H1 (cell line): ENCODE measurements at regions not wholly inside any gene's neighbourhood (a gene's known extent, or its start where the extent isn't known, plus 50 kb on each side); places are given as distances from the start of the nearest gene placed in this dataset.

Experiments
- CTCF ChIA-PET: fragments of 300-600 bp; sonication (Branson Sonifier 250); formaldehyde crosslinking; loops from one replicate; lab custom pipeline; 2021; ENCODE audit not compliant: partially characterized antibody; lab: Charles Lee
- POLR2A ChIA-PET: fragments of 300-600 bp; sonication (Branson Sonifier 250); formaldehyde crosslinking; loops from one replicate; lab custom pipeline; 2021; ENCODE audit warnings: inconsistent platforms; ENCODE audit not compliant: partially characterized antibody; lab: Charles Lee
- DNase-seq, 2 experiments: peaks; one replicate each; pipeline versions ENCODE4 v3.0.0 to v3.0.0-alpha.2; 2010 to 2022; ENCODE audit warnings: low spot score in 2 of 2, low read depth in 1 of 2, mixed read lengths in 1 of 2
- FAIRE-seq: peaks from 2 replicates; lab custom pipeline; 2011; peaks lifted over from hg19 to GRCh38; lab: Jason Lieb, UNC
- H2AFZ ChIP-seq: 2 replicates; pipeline ENCODE4 v1.8.1; 2012; ENCODE audit warnings: low read length, inconsistent platforms
- H2AK5ac ChIP-seq: 2 replicates; pipeline ENCODE4 v1.6.1; 2013; ENCODE audit warnings: low read depth, low read length
- H2BK120ac ChIP-seq: replicated peaks from 2 replicates; pipeline ENCODE3; 2013; ENCODE audit warnings: low read depth, low read length, inconsistent platforms
- H2BK12ac ChIP-seq: 2 replicates; pipeline ENCODE4 v1.6.1; 2013; ENCODE audit warnings: low read depth, low read length
- H2BK15ac ChIP-seq: 2 replicates; pipeline ENCODE4 v1.6.1; 2013; ENCODE audit warnings: low read length
- H2BK20ac ChIP-seq: 2 replicates; pipeline ENCODE4 v1.6.1; 2013; ENCODE audit warnings: low read length
- H2BK5ac ChIP-seq: 2 replicates; pipeline ENCODE4 v1.6.1; 2013; ENCODE audit warnings: low read depth, low read length
- H3K14ac ChIP-seq: 2 replicates; pipeline ENCODE4 v1.6.1; 2013; ENCODE audit warnings: inconsistent platforms; ENCODE audit not compliant: insufficient read length
- H3K18ac ChIP-seq: 2 replicates; pipeline ENCODE4 v1.6.1; 2013; ENCODE audit warnings: low read length; ENCODE audit errors: extremely low read depth
- H3K23ac ChIP-seq: 2 replicates; pipeline ENCODE4 v1.6.1; 2013; ENCODE audit warnings: inconsistent platforms; ENCODE audit not compliant: insufficient read length
- H3K23me2 ChIP-seq: 2 replicates; pipeline ENCODE4 v1.6.1; 2013; ENCODE audit warnings: low read depth, low read length
- H3K27ac ChIP-seq: 2 replicates; pipeline ENCODE4 v1.6.1; 2011; ENCODE audit warnings: low read depth, low read length, inconsistent platforms
- H3K27me3 ChIP-seq, 4 experiments: replicated peaks in 1 of 4; 1 replicate in 1 of 4; 2 replicates in 3 of 4; pipeline versions ENCODE4 v1.6.1 to v1.8.1; 2011 to 2013; ENCODE audit warnings: low read length in 3 of 4, mild to moderate bottlenecking in 3 of 4, inconsistent platforms in 2 of 4, mixed read lengths in 2 of 4, moderate library complexity in 1 of 4; ENCODE audit not compliant: control insufficient read depth in 3 of 4, insufficient read depth in 3 of 4; ENCODE audit errors: extremely low read depth in 1 of 4
- H3K36me3 ChIP-seq, 4 experiments: 2 replicates each; pipeline versions ENCODE4 v1.6.1 to v1.8.1; 2011 to 2013; ENCODE audit warnings: mild to moderate bottlenecking in 4 of 4, low read length in 3 of 4, moderate library complexity in 2 of 4, control low read depth in 1 of 4, inconsistent platforms in 1 of 4; ENCODE audit not compliant: insufficient read depth in 4 of 4, control insufficient read depth in 2 of 4
- H3K4ac ChIP-seq: replicated peaks from 2 replicates; pipeline ENCODE3; 2013; ENCODE audit warnings: low read length, low read depth, mixed read lengths, inconsistent platforms; ENCODE audit not compliant: insufficient read length
- H3K4me1 ChIP-seq, 4 experiments: replicated peaks in 1 of 4; 1 replicate in 1 of 4; 2 replicates in 3 of 4; pipeline versions ENCODE4 v1.6.1 to v1.8.1; 2011 to 2013; ENCODE audit warnings: low read length in 3 of 4, inconsistent platforms in 2 of 4, mixed read lengths in 1 of 4; ENCODE audit not compliant: insufficient read depth in 4 of 4, control insufficient read depth in 3 of 4
- H3K4me2 ChIP-seq, 2 experiments: 2 replicates each; pipeline versions ENCODE4 v1.6.1 to v1.8.1; 2011 to 2013; ENCODE audit warnings: low read depth in 2 of 2, low read length in 2 of 2, control low read depth in 1 of 2, inconsistent platforms in 1 of 2, mild to moderate bottlenecking in 1 of 2; ENCODE audit not compliant: insufficient read depth in 1 of 2
- H3K4me3 ChIP-seq, 4 experiments: fragments of 200-600, 300-600 bp in 1 of 4; sonication (generic), shearing (Covaris generic), sonication (Bioruptor Twin) in 1 of 4; 2 replicates each; pipeline versions ENCODE4 v1.5.1 to v1.8.1; 2011 to 2016; ENCODE audit warnings: low read length in 4 of 4, low read depth in 3 of 4, control low read depth in 2 of 4, inconsistent platforms in 2 of 4, mild to moderate bottlenecking in 2 of 4, mixed read lengths in 1 of 4, moderate library complexity in 1 of 4; ENCODE audit not compliant: insufficient read depth in 2 of 4; ENCODE audit errors: extremely low read depth in 1 of 4
- H3K56ac ChIP-seq: replicated peaks from 2 replicates; pipeline ENCODE3; 2013; ENCODE audit warnings: low read depth, mild to moderate bottlenecking, mixed read lengths, low read length, inconsistent platforms; ENCODE audit not compliant: insufficient read length
- H3K79me1 ChIP-seq: 2 replicates; pipeline ENCODE4 v1.6.1; 2013; ENCODE audit warnings: low read depth, low read length, control low read depth
- H3K79me2 ChIP-seq, 2 experiments: 2 replicates each; pipeline versions ENCODE4 v1.6.1 to v1.8.1; 2012 to 2013; ENCODE audit warnings: low read length in 2 of 2, mild to moderate bottlenecking in 2 of 2, inconsistent platforms in 1 of 2; ENCODE audit not compliant: insufficient read depth in 2 of 2, control insufficient read depth in 1 of 2
- H3K9ac ChIP-seq, 4 experiments: replicated peaks in 1 of 4; 1 replicate in 1 of 4; 2 replicates in 3 of 4; pipeline versions ENCODE4 v1.6.1 to v1.8.1; 2011 to 2013; ENCODE audit warnings: low read depth in 3 of 4, low read length in 3 of 4, control low read depth in 2 of 4, mild to moderate bottlenecking in 2 of 4, moderate library complexity in 2 of 4, inconsistent platforms in 1 of 4; ENCODE audit errors: extremely low read depth in 1 of 4
- H3K9me3 ChIP-seq, 2 experiments: 2 replicates each; pipeline versions ENCODE4 v1.6.1 to v1.8.1; 2012 to 2013; ENCODE audit warnings: mild to moderate bottlenecking in 2 of 2, moderate library complexity in 2 of 2, control low read depth in 1 of 2, inconsistent platforms in 1 of 2, low read depth in 1 of 2, low read length in 1 of 2, mixed read lengths in 1 of 2; ENCODE audit not compliant: insufficient read depth in 2 of 2
- H4K20me1 ChIP-seq, 2 experiments: replicated peaks in 1 of 2; 2 replicates each; pipeline versions ENCODE3 to v1.8.1; 2011 to 2013; ENCODE audit warnings: inconsistent platforms in 2 of 2, low read length in 2 of 2, mild to moderate bottlenecking in 1 of 2; ENCODE audit not compliant: insufficient read depth in 2 of 2, control insufficient read depth in 1 of 2
- H4K5ac ChIP-seq: 2 replicates; pipeline ENCODE4 v1.6.1; 2013; ENCODE audit warnings: low read length, low read depth, mixed read lengths, inconsistent platforms; ENCODE audit not compliant: insufficient read length
- H4K8ac ChIP-seq: 2 replicates; pipeline ENCODE4 v1.8.0; 2013; ENCODE audit warnings: mild to moderate bottlenecking, moderate library complexity, low read length, inconsistent platforms; ENCODE audit not compliant: insufficient read depth; ENCODE audit errors: extremely low read depth
- H4K91ac ChIP-seq: replicated peaks from 2 replicates; pipeline ENCODE3; 2013; ENCODE audit warnings: low read length, mixed read lengths, inconsistent platforms; ENCODE audit not compliant: insufficient read length
- ATF3 ChIP-seq: IDR thresholded peaks from 2 replicates; pipeline ENCODE4 v1.6.1; 2011; ENCODE audit warnings: low read depth, mild to moderate bottlenecking, low read length; ENCODE audit not compliant: insufficient read depth
- CTCF ChIP-seq, 3 experiments: IDR thresholded peaks; 1 replicate in 2 of 3; 2 replicates in 1 of 3; pipeline versions ENCODE4 v1.5.1 to v1.6.1; 2011; ENCODE audit warnings: low read length in 3 of 3, mild to moderate bottlenecking in 3 of 3, inconsistent platforms in 2 of 3, low read depth in 1 of 3, moderate library complexity in 1 of 3; ENCODE audit not compliant: insufficient read depth in 1 of 3; ENCODE audit errors: control extremely low read depth in 1 of 3
- FOSL1 ChIP-seq: IDR thresholded peaks from 2 replicates; pipeline ENCODE4 v1.6.1; 2011; ENCODE audit warnings: mild to moderate bottlenecking, low read depth, low read length, moderate library complexity; ENCODE audit not compliant: insufficient read depth
- HDAC2 ChIP-seq, 2 experiments: fragments of 300-600 bp in 1 of 2; sonication (generic) in 1 of 2; IDR thresholded peaks; 2 replicates each; pipeline ENCODE4 v1.6.1; 2011 to 2012; ENCODE audit warnings: low read depth in 2 of 2, low read length in 2 of 2, mild to moderate bottlenecking in 2 of 2, moderate library complexity in 2 of 2, borderline replicate concordance in 1 of 2, inconsistent platforms in 1 of 2
- KDM5A ChIP-seq: fragments of 200-600 bp; IDR thresholded peaks from 2 replicates; pipeline ENCODE4 v1.7.1; 2012; ENCODE audit warnings: mild to moderate bottlenecking, low read length, inconsistent platforms, mixed read lengths
- NANOG ChIP-seq: IDR thresholded peaks from 2 replicates; pipeline ENCODE4 v1.6.1; 2011; ENCODE audit warnings: low read length, low read depth, mild to moderate bottlenecking, inconsistent platforms; ENCODE audit not compliant: insufficient read depth, poor library complexity, severe bottlenecking
- PHF8 ChIP-seq: fragments of 200-600 bp; sonication (generic); conservative IDR thresholded peaks from 2 replicates; pipeline ENCODE4 v1.7.1; 2012; ENCODE audit warnings: low read depth, mild to moderate bottlenecking, inconsistent platforms, low read length, moderate library complexity
- SP1 ChIP-seq: IDR thresholded peaks from 2 replicates; pipeline ENCODE4 v1.6.1; 2011; ENCODE audit warnings: low read depth, low read length
- SP2 ChIP-seq: IDR thresholded peaks from 2 replicates; pipeline ENCODE4 v1.6.1; 2012; ENCODE audit warnings: mild to moderate bottlenecking, low read length, inconsistent platforms
- SP4 ChIP-seq: IDR thresholded peaks from 2 replicates; pipeline ENCODE4 v1.6.1; 2012; ENCODE audit warnings: low read length, inconsistent platforms
- TAF1 ChIP-seq: IDR thresholded peaks from 2 replicates; pipeline ENCODE4 v1.6.1; 2011; ENCODE audit warnings: mild to moderate bottlenecking, low read depth, low read length
- ZNF274 ChIP-seq: IDR thresholded peaks from 2 replicates; pipeline ENCODE4 v1.7.0; 2012; ENCODE audit warnings: low read length, borderline replicate concordance; ENCODE audit errors: extremely low read depth

- Histone ChIP-seq H4K8ac (no peak overlapping the region), H3K9ac (no peak overlapping the region), H4K20me1 (no peaks in the 10 kb centered on the region), H2BK12ac (no peak overlapping the region), H2BK120ac (no peak overlapping the region), H2AFZ (no peak overlapping the region), H3K36me3 (no peaks in the 10 kb centered on the region; a peak in 1 of 8 replicates), H3K9me3 (peaks cover 58 to 76% of the 10 kb centered on the region in 2 experiments), H3K18ac (no peak overlapping the region), H3K4me1 (no peaks in the 10 kb centered on the region), H3K14ac (no peak overlapping the region), H3K4ac (no peak overlapping the region), H4K5ac (no peak overlapping the region), H3K79me1 (no peaks in the 10 kb centered on the region), H3K23me2 (no peaks in the 10 kb centered on the region), H3K4me2 (no peak overlapping the region), H3K56ac (no peak overlapping the region), H4K91ac (no peak overlapping the region), H3K27ac (no peak overlapping the region), H2AK5ac (no peak overlapping the region), H3K23ac (no peak overlapping the region), H2BK15ac (no peak overlapping the region), H2BK20ac (no peak overlapping the region), H2BK5ac (no peak overlapping the region), H3K4me3 (no peak overlapping the region), H3K27me3 (no peaks in the 10 kb centered on the region), H3K79me2 (no peaks in the 10 kb centered on the region)
- FAIRE-seq, result no peak
- no peak for DNase-seq
- no peak for TF ChIP-seq TAF1
- TF ChIP-seq NANOG, result no peak
- no peak for TF ChIP-seq CTCF (IDR thresholded peaks at IDR 0.05; ENCODE audit: control extremely low read depth in 1 of 3, insufficient read depth in 1 of 3, low read depth in 1 of 3, low read length in 3 of 3)
- TF ChIP-seq ATF3, result no peak
- TF ChIP-seq FOSL1, result no peak
- no peak for TF ChIP-seq SP1
- no peak for TF ChIP-seq PHF8
- no peak for TF ChIP-seq HDAC2 (IDR thresholded peaks at IDR 0.05; ENCODE audit: borderline replicate concordance in 1 of 2, low read depth in 2 of 2, low read length in 2 of 2)
- TF ChIP-seq ZNF274, result no peak
- no peak for TF ChIP-seq SP2
- TF ChIP-seq KDM5A, result no peak
- no peak for TF ChIP-seq SP4
- CTCF ChIA-PET, result no interaction called here
- POLR2A ChIA-PET, result no interaction called here
Observed at GRCh38 chr10:37732685-37733084, 124.7 kb downstream of the ZNF248 start.
